ENCODE measurements at regions not wholly inside any gene's neighbourhood (a gene's known extent, or its start where the extent isn't known, plus 50 kb on each side); places are given as distances from the start of the nearest gene placed in this dataset.

- no peak for DNase-seq
These were observed 147.8 kb downstream of the ETS2 start for GRCh38 chr21:38953516-38953915.

GRCh38 chr21:38952890-38953289 is 147.2 kb downstream of the ETS2 start:
- no peak for DNase-seq

- DNase-seq = no peak
These were observed 145.5 kb downstream of the ETS2 start for GRCh38 chr21:38951095-38951730.

GRCh38 chr21:38950435-38951094 is 144.8 kb downstream of the ETS2 start:
- DNase-seq = no peak

- no peak for DNase-seq
These were observed 143.3 kb downstream of the ETS2 start for GRCh38 chr21:38949070-38949380.

- DNase-seq = no peak
These were observed 142.8 kb downstream of the ETS2 start for GRCh38 chr21:38948377-38949069.

GRCh38 chr21:38945545-38946245 is 140.0 kb downstream of the ETS2 start:
- no peak for DNase-seq

GRCh38 chr21:38944903-38945302 is 139.2 kb downstream of the ETS2 start:
- DNase-seq = no peak

GRCh38 chr21:38944402-38944801 is 138.7 kb downstream of the ETS2 start:
- DNase-seq = no peak

- DNase-seq = no peak
These were observed 137.1 kb downstream of the ETS2 start for GRCh38 chr21:38942748-38943211.

- DNase-seq = no peak
These were observed 133.0 kb downstream of the ETS2 start for GRCh38 chr21:38938769-38939168.

GRCh38 chr21:38938343-38938742 is 132.6 kb downstream of the ETS2 start:
- no peak for DNase-seq

- DNase-seq = no peak
These were observed 132.1 kb downstream of the ETS2 start for GRCh38 chr21:38937844-38938243.

- no peak for DNase-seq
These were observed 131.6 kb downstream of the ETS2 start for GRCh38 chr21:38937286-38937790.

- no peak for DNase-seq
These were observed 130.5 kb downstream of the ETS2 start for GRCh38 chr21:38936240-38936639.

- no peak for DNase-seq
These were observed 128.0 kb downstream of the ETS2 start for GRCh38 chr21:38933731-38934130.

GRCh38 chr21:38931291-38931690 is 125.6 kb downstream of the ETS2 start:
- no peak for DNase-seq

- peak in 3 of 14 donors; percentile 6 to 20 (median 10) for DNase-seq
These were observed 125.1 kb downstream of the ETS2 start for GRCh38 chr21:38930853-38931252.

GRCh38 chr21:38930066-38930465 is 124.3 kb downstream of the ETS2 start:
- no peak for DNase-seq

GRCh38 chr21:38929652-38930051 is 123.9 kb downstream of the ETS2 start:
- DNase-seq = no peak

GRCh38 chr21:38929142-38929541 is 123.4 kb downstream of the ETS2 start:
- DNase-seq = no peak

- DNase-seq = no peak
These were observed 122.0 kb downstream of the ETS2 start for GRCh38 chr21:38927776-38928175.

GRCh38 chr21:38925923-38926322 is 120.2 kb downstream of the ETS2 start:
- DNase-seq = peak in 4 of 14 donors; percentile 5 to 23 (median 18)

All from C1 segment of cervical spinal cord (tissue), 14 donors.